IMR-90 (cell line): ENCODE measurements at regions not wholly inside any gene's neighbourhood (a gene's known extent, or its start where the extent isn't known, plus 50 kb on each side); places are given as distances from the start of the nearest gene placed in this dataset.

Experiments used
- BHLHE40 ChIP-seq: fragments of 150-350 bp; IDR thresholded peaks from 2 replicates; pipeline ENCODE4 v1.6.1; 2016; ENCODE audit warnings: mild to moderate bottlenecking, low read depth, low read length
- FOS ChIP-seq: fragments of 150-350 bp; IDR thresholded peaks from 2 replicates; pipeline ENCODE4 v1.6.1; 2016; ENCODE audit warnings: low read depth, low read length
- MAZ ChIP-seq: IDR thresholded peaks from 2 replicates; pipeline ENCODE4 v1.6.1; 2012; ENCODE audit warnings: low read depth, mild to moderate bottlenecking, low read length, improper control_type of control experiment, moderate library complexity, borderline replicate concordance
- POLR2A ChIP-seq: IDR thresholded peaks from 2 replicates; pipeline ENCODE4 v1.6.1; 2012; ENCODE audit warnings: mild to moderate bottlenecking, low read depth, low read length
- RAD21 ChIP-seq: IDR thresholded peaks from 2 replicates; pipeline ENCODE4 v1.6.1; 2012; ENCODE audit warnings: low read length, improper control_type of control experiment
- RCOR1 ChIP-seq: IDR thresholded peaks from 2 replicates; pipeline ENCODE4 v1.6.1; 2012; ENCODE audit warnings: mild to moderate bottlenecking, low read length, improper control_type of control experiment; ENCODE audit not compliant: insufficient replicate concordance
- TF ChIP-seq, protein P1 (sequence below): conservative IDR thresholded peaks from 2 replicates; pipeline ENCODE4 v1.5.1; 2012; ENCODE audit warnings: mild to moderate bottlenecking, low read depth, low read length, improper control_type of control experiment
- TF ChIP-seq, protein P2 (sequence below): fragments of 150-350 bp; IDR thresholded peaks from 2 replicates; pipeline ENCODE4 v1.6.1; 2017; ENCODE audit warnings: mild to moderate bottlenecking, antibody characterized with exemption, low read length, low read depth

GRCh38 chr6:15121443-15121842 is 124.4 kb upstream of the JARID2 start:
- TF ChIP-seq FOS (no peak), MAZ (no peak), POLR2A (no peak), RAD21 (no peak), RCOR1 (no peak), BHLHE40 (no peak)
- TF ChIP-seq, protein P1, sequence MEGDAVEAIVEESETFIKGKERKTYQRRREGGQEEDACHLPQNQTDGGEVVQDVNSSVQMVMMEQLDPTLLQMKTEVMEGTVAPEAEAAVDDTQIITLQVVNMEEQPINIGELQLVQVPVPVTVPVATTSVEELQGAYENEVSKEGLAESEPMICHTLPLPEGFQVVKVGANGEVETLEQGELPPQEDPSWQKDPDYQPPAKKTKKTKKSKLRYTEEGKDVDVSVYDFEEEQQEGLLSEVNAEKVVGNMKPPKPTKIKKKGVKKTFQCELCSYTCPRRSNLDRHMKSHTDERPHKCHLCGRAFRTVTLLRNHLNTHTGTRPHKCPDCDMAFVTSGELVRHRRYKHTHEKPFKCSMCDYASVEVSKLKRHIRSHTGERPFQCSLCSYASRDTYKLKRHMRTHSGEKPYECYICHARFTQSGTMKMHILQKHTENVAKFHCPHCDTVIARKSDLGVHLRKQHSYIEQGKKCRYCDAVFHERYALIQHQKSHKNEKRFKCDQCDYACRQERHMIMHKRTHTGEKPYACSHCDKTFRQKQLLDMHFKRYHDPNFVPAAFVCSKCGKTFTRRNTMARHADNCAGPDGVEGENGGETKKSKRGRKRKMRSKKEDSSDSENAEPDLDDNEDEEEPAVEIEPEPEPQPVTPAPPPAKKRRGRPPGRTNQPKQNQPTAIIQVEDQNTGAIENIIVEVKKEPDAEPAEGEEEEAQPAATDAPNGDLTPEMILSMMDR = no peak
- TF ChIP-seq, protein P2, sequence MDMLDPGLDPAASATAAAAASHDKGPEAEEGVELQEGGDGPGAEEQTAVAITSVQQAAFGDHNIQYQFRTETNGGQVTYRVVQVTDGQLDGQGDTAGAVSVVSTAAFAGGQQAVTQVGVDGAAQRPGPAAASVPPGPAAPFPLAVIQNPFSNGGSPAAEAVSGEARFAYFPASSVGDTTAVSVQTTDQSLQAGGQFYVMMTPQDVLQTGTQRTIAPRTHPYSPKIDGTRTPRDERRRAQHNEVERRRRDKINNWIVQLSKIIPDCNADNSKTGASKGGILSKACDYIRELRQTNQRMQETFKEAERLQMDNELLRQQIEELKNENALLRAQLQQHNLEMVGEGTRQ = no peak
